SK-N-SH (cell line): ENCODE measurements at regions not wholly inside any gene's neighbourhood (a gene's known extent, or its start where the extent isn't known, plus 50 kb on each side); places are given as distances from the start of the nearest gene placed in this dataset.

Source experiments
- CTCF ChIA-PET: fragments of 300-600, 350-600 bp; formaldehyde crosslinking; extraction: SDS; loops from one replicate; lab custom pipeline; 2021; lab: Yijun Ruan, JAX
- POLR2A ChIA-PET: fragments of 350-600 bp; sonication (Branson Sonifier 250); formaldehyde crosslinking; extraction: SDS; loops from one replicate; lab custom pipeline; 2020; ENCODE audit warnings: antibody characterized with exemption, inconsistent platforms; lab: Yijun Ruan, JAX
- DNase-seq: peaks from one replicate; pipeline ENCODE4 v3.0.0; 2012
- H2AFZ ChIP-seq: fragments of 200-600 bp; sonication (generic); 2 replicates; pipeline ENCODE4 v1.8.1; 2016; ENCODE audit warnings: antibody characterized with exemption, mild to moderate bottlenecking, low read depth
- H3F3A ChIP-seq: fragments of 200-600 bp; sonication (generic); replicated peaks from 2 replicates; pipeline ENCODE3; 2016; ENCODE audit warnings: antibody characterized with exemption, mild to moderate bottlenecking; ENCODE audit not compliant: insufficient read depth
- H3K27ac ChIP-seq, 2 experiments: fragments of 200-500 bp in 1 of 2; fragments of 200-600 bp in 1 of 2; sonication (Bioruptor generic) in 1 of 2; sonication (generic), shearing (Covaris generic) in 1 of 2; 2 replicates each; pipeline versions ENCODE4 v1.5.1 to v1.6.1; 2014 to 2016; ENCODE audit warnings: low read depth in 2 of 2, inconsistent platforms in 1 of 2, low read length in 1 of 2, mild to moderate bottlenecking in 1 of 2, mixed read lengths in 1 of 2
- H3K27me3 ChIP-seq: fragments of 200-600 bp; sonication (generic), shearing (Covaris generic); 2 replicates; pipeline ENCODE4 v1.6.1; 2016; ENCODE audit warnings: mixed run types; ENCODE audit not compliant: insufficient read depth
- H3K36me3 ChIP-seq, 2 experiments: fragments of 200-500 bp in 1 of 2; fragments of 200-600 bp in 1 of 2; sonication (Bioruptor generic) in 1 of 2; sonication (generic) in 1 of 2; replicated peaks in 1 of 2; 2 replicates each; pipeline versions ENCODE3 to v1.5.1; 2014 to 2016; ENCODE audit warnings: low read length in 1 of 2, mild to moderate bottlenecking in 1 of 2; ENCODE audit not compliant: insufficient read depth in 2 of 2, control insufficient read depth in 1 of 2
- H3K4me1 ChIP-seq, 2 experiments: fragments of 200-500 bp in 1 of 2; fragments of 200-600 bp in 1 of 2; sonication (Bioruptor generic) in 1 of 2; sonication (generic), shearing (Covaris generic) in 1 of 2; 2 replicates each; pipeline versions ENCODE4 v1.5.1 to v1.6.1; 2014 to 2016; ENCODE audit warnings: low read depth in 1 of 2, low read length in 1 of 2, mixed run types in 1 of 2; ENCODE audit not compliant: insufficient read depth in 2 of 2, control insufficient read depth in 1 of 2
- H3K4me2 ChIP-seq: fragments of 200-600 bp; sonication (generic), shearing (Covaris generic); 2 replicates; pipeline ENCODE4 v1.6.1; 2017; ENCODE audit warnings: mixed run types
- H3K4me3 ChIP-seq, 2 experiments: fragments of 200-500 bp in 1 of 2; fragments of 200-600 bp in 1 of 2; sonication (Bioruptor generic) in 1 of 2; sonication (generic), shearing (Covaris generic) in 1 of 2; 2 replicates each; pipeline versions ENCODE4 v1.5.1 to v1.8.1; 2014 to 2016; ENCODE audit warnings: low read depth in 2 of 2, inconsistent platforms in 1 of 2, low read length in 1 of 2, mild to moderate bottlenecking in 1 of 2, mixed read lengths in 1 of 2, moderate library complexity in 1 of 2
- H3K79me2 ChIP-seq: fragments of 200-600 bp; sonication (generic); 2 replicates; pipeline ENCODE4 v1.8.1; 2017; ENCODE audit warnings: mild to moderate bottlenecking; ENCODE audit not compliant: insufficient read depth
- H3K9ac ChIP-seq: fragments of 200-600 bp; sonication (generic); 2 replicates; pipeline ENCODE4 v1.6.1; 2017; ENCODE audit warnings: mixed run types
- H3K9me2 ChIP-seq: fragments of 200-600 bp; sonication (generic); 2 replicates; pipeline ENCODE4 v1.6.1; 2017; ENCODE audit warnings: mixed run types
- H3K9me3 ChIP-seq: fragments of 200-600 bp; sonication (generic); 2 replicates; pipeline ENCODE4 v1.6.1; 2017; ENCODE audit warnings: mixed run types, mild to moderate bottlenecking, moderate library complexity
- H4K20me1 ChIP-seq: fragments of 200-600 bp; sonication (generic); 2 replicates; pipeline ENCODE4 v1.6.1; 2017; ENCODE audit warnings: mild to moderate bottlenecking, mixed run types; ENCODE audit not compliant: insufficient read depth
- FOSL2 ChIP-seq: IDR thresholded peaks from 2 replicates; pipeline ENCODE4 v1.4.0; 2012; ENCODE audit warnings: low read depth, mild to moderate bottlenecking, moderate library complexity, borderline replicate concordance
- MEF2A ChIP-seq: IDR thresholded peaks from 2 replicates; pipeline ENCODE4 v1.4.0; 2012; ENCODE audit warnings: low read depth, borderline replicate concordance
- MXI1 ChIP-seq: IDR thresholded peaks from 2 replicates; pipeline ENCODE4 v1.6.1; 2012; ENCODE audit warnings: mild to moderate bottlenecking, low read depth, low read length, improper control_type of control experiment
- POLR2AphosphoS5 ChIP-seq: IDR thresholded peaks from 2 replicates; pipeline ENCODE4 v1.6.1; 2012; ENCODE audit warnings: low read depth, low read length
- RAD21 ChIP-seq: IDR thresholded peaks from 2 replicates; pipeline ENCODE4 v1.6.1; 2012; ENCODE audit warnings: mild to moderate bottlenecking, low read length
- RFX5 ChIP-seq: IDR thresholded peaks from 2 replicates; pipeline ENCODE4 v1.6.1; 2012; ENCODE audit warnings: mild to moderate bottlenecking, improper control_type of control experiment, low read length
- TAF1 ChIP-seq: IDR thresholded peaks from 2 replicates; pipeline ENCODE4 v1.6.1; 2012; ENCODE audit warnings: low read depth, mild to moderate bottlenecking, low read length, moderate library complexity, borderline replicate concordance
- YY1 ChIP-seq: IDR thresholded peaks from 2 replicates; pipeline ENCODE4 v1.4.0; 2012; ENCODE audit warnings: low read depth, mild to moderate bottlenecking
- WGBS: methylation state at CpG from one replicate; pipeline ENCODE4 v1.1.6; 2017; ENCODE audit warnings: low lambda C conversion rate; 5-methylcytosine and 5-hydroxymethylcytosine counted together
- TF ChIP-seq, protein P1 (sequence below): IDR thresholded peaks from 2 replicates; pipeline ENCODE4 v1.4.0; 2012; ENCODE audit warnings: low read depth, borderline replicate concordance
- TF ChIP-seq, protein P2 (sequence below): IDR thresholded peaks from 2 replicates; pipeline ENCODE4 v1.6.1; 2012; ENCODE audit warnings: mild to moderate bottlenecking, low read depth, low read length, moderate library complexity

DNA sequence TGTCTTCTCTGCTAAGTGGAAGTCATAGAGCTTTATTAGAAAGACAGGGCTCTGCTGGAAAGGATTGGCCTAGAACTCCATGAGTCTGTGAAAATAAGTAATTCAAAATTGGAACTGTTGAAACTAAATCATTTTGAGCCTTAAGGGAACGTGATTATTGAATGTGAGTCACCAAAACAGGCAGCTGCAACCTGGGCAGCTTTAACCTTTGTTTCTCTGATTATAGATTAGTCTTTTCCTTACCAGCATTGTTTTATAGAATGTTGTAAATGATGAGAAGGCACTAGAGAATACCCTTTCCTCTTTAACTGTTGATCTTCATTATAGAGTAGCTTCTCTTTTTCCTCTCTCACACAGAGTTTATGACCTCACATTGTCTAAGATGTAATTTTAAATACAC, 638.8 kb upstream of the SLITRK6 start:
- Histone ChIP-seq H3K4me2 (no peak overlapping the region), H3K36me3 (no peaks in the 10 kb centered on the region), H2AFZ (no peak overlapping the region), H3K4me1 (no peaks in the 10 kb centered on the region), H3K4me3 (no peak overlapping the region), H3K79me2 (no peaks in the 10 kb centered on the region), H3K27ac (no peak overlapping the region), H4K20me1 (no peaks in the 10 kb centered on the region), H3F3A (no peaks in the 10 kb centered on the region), H3K9me3 (no peaks in the 10 kb centered on the region), H3K27me3 (no peaks in the 10 kb centered on the region), H3K9me2 (no peaks in the 10 kb centered on the region), H3K9ac (no peak overlapping the region)
- TF ChIP-seq RFX5: no peak
- ChIA-PET POLR2A (no interaction called here), CTCF (no interaction called here)
- WGBS: 12% methylated on average over 1 of the region's 1 CpG
- no peak for DNase-seq

DNA sequence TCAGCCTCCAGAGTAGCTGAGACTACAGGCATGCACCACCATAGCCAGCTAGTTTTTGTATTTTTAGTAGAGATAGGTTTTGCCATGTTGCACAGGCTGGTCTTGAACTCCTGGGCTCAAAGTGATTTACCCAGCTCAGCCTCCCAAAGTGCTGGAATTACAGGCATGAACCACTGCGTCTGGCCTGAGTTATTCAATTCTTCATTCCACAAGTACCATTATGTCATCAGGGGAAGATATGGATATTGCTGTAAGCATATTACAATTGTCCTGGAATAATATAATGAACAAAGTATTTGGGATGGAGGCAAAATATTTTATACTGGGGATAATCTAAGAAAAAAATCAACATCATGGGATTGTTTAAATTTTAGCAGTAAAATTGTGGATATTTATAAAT, 646.0 kb upstream of the SLITRK6 start:
- TF ChIP-seq RAD21: no peak
- TF ChIP-seq, protein P1, sequence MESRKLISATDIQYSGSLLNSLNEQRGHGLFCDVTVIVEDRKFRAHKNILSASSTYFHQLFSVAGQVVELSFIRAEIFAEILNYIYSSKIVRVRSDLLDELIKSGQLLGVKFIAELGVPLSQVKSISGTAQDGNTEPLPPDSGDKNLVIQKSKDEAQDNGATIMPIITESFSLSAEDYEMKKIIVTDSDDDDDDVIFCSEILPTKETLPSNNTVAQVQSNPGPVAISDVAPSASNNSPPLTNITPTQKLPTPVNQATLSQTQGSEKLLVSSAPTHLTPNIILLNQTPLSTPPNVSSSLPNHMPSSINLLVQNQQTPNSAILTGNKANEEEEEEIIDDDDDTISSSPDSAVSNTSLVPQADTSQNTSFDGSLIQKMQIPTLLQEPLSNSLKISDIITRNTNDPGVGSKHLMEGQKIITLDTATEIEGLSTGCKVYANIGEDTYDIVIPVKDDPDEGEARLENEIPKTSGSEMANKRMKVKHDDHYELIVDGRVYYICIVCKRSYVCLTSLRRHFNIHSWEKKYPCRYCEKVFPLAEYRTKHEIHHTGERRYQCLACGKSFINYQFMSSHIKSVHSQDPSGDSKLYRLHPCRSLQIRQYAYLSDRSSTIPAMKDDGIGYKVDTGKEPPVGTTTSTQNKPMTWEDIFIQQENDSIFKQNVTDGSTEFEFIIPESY: no peak
- Histone ChIP-seq H3K4me3 (no peak overlapping the region), H3K27me3 (no peaks in the 10 kb centered on the region), H4K20me1 (no peaks in the 10 kb centered on the region), H3K36me3 (no peaks in the 10 kb centered on the region), H3K27ac (no peak overlapping the region), H2AFZ (no peak overlapping the region), H3F3A (no peaks in the 10 kb centered on the region), H3K9me2 (no peaks in the 10 kb centered on the region), H3K4me1 (no peaks in the 10 kb centered on the region), H3K9ac (no peak overlapping the region), H3K4me2 (no peak overlapping the region), H3K79me2 (no peaks in the 10 kb centered on the region), H3K9me3 (no peaks in the 10 kb centered on the region)
- POLR2A ChIA-PET: no interaction called here
- WGBS: 13% methylated on average over 1 of the region's 1 CpG
- no peak for DNase-seq
- CTCF ChIA-PET: no interaction called here

DNA sequence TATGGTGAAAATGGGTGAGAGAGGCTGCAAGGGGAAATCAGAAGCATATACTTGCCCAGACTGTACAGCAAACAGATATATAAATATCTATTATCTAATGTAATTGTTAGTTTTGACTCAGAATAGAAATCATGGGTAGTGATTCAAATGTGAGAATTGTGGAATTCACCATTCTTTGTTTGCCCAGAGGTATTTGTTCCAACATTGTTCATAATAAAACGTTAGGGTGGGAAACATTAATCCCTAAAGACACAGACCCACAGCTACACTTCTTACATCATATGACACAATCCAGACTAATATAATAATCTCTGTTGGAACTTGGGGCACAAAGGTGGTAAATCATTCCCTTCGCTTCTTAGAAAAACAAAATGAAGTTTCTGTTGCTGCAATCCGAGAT, 646.5 kb upstream of the SLITRK6 start:
- H3K27me3 ChIP-seq: no peaks in the 10 kb centered on the region
- POLR2A ChIA-PET: no interaction called here
- DNase-seq: no peak

More for the DNA sequence above, 646.5 kb upstream of the SLITRK6 start:
- CTCF ChIA-PET: interaction anchor here (0.6 kb wide), 1 partner anchor 68 kb away, joined by 3 read pairs; no protein-coding TSS in a partner anchor
- H3K9me3 ChIP-seq: no peaks in the 10 kb centered on the region
- peak overlapping the region; percentile 58 for H2AFZ ChIP-seq
- H3K36me3 ChIP-seq: no peaks in the 10 kb centered on the region
- H3F3A ChIP-seq: no peaks in the 10 kb centered on the region
- H3K4me3 ChIP-seq: no peak overlapping the region
- no peak for TF ChIP-seq TAF1
- TF ChIP-seq YY1: no peak
- no peak for TF ChIP-seq MXI1
- no peak for TF ChIP-seq FOSL2
- no peak for TF ChIP-seq MEF2A
- TF ChIP-seq POLR2AphosphoS5: no peak
- TF ChIP-seq, protein P2, sequence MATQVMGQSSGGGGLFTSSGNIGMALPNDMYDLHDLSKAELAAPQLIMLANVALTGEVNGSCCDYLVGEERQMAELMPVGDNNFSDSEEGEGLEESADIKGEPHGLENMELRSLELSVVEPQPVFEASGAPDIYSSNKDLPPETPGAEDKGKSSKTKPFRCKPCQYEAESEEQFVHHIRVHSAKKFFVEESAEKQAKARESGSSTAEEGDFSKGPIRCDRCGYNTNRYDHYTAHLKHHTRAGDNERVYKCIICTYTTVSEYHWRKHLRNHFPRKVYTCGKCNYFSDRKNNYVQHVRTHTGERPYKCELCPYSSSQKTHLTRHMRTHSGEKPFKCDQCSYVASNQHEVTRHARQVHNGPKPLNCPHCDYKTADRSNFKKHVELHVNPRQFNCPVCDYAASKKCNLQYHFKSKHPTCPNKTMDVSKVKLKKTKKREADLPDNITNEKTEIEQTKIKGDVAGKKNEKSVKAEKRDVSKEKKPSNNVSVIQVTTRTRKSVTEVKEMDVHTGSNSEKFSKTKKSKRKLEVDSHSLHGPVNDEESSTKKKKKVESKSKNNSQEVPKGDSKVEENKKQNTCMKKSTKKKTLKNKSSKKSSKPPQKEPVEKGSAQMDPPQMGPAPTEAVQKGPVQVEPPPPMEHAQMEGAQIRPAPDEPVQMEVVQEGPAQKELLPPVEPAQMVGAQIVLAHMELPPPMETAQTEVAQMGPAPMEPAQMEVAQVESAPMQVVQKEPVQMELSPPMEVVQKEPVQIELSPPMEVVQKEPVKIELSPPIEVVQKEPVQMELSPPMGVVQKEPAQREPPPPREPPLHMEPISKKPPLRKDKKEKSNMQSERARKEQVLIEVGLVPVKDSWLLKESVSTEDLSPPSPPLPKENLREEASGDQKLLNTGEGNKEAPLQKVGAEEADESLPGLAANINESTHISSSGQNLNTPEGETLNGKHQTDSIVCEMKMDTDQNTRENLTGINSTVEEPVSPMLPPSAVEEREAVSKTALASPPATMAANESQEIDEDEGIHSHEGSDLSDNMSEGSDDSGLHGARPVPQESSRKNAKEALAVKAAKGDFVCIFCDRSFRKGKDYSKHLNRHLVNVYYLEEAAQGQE: no peak
- H3K27ac ChIP-seq: no peak overlapping the region
- no peaks in the 10 kb centered on the region for H3K9me2 ChIP-seq
- H3K4me2 ChIP-seq: no peak overlapping the region
- H3K4me1 ChIP-seq: no peaks in the 10 kb centered on the region
- no peaks in the 10 kb centered on the region for H4K20me1 ChIP-seq
- no peak overlapping the region for H3K9ac ChIP-seq
- H3K79me2 ChIP-seq: no peaks in the 10 kb centered on the region
- WGBS: 16% methylated on average over 3 of the region's 3 CpGs
